ENCODE measurements at regions not wholly inside any gene's neighbourhood (a gene's known extent, or its start where the extent isn't known, plus 50 kb on each side); places are given as distances from the start of the nearest gene placed in this dataset.
A peak's percentile ranks its signal among the peaks of the same experiment; 100 is the strongest.
"Not testable (repeated sequence)": the region's sequence is repeated elsewhere in the genome, so short reads cannot be mapped to it uniquely, and the experiment has no call there.

- Histone ChIP-seq H3K4me2 (ENCODE audit: low read length, poor library complexity, severe bottlenecking) (no peak overlapping the region), H3K27me3 (ENCODE audit: control insufficient read depth in 1 of 2, insufficient read depth in 1 of 2, low read length in 2 of 2) (no peaks in the 10 kb centered on the region), H2AK5ac (ENCODE audit: low read length, severe bottlenecking) (no peak overlapping the region), H2BK12ac (ENCODE audit: low read length in 2 of 2) (no peak overlapping the region), H2BK5ac (ENCODE audit: low read depth, low read length, poor library complexity, severe bottlenecking) (no peak overlapping the region), H2BK15ac (ENCODE audit: low read depth, poor library complexity, severe bottlenecking) (no peak overlapping the region), H3K4ac (ENCODE audit: low read depth in 1 of 2, low read length in 2 of 2) (no peak overlapping the region), H3K18ac (ENCODE audit: low read depth in 1 of 2, low read length in 2 of 2) (no peak overlapping the region), H3K36me3 (ENCODE audit: control insufficient read depth in 1 of 2, insufficient read depth in 2 of 2, low read depth in 1 of 2, low read length in 2 of 2) (no peaks in the 10 kb centered on the region), H3K9me3 (ENCODE audit: control insufficient read depth, low read length) (no peaks in the 10 kb centered on the region), H3K9ac (ENCODE audit: low read length) (no peak overlapping the region), H3K4me3 (ENCODE audit: insufficient read depth in 1 of 2, low read depth in 1 of 2, low read length in 2 of 2) (no peak overlapping the region), H3K14ac (ENCODE audit: low read length in 2 of 2) (no peak overlapping the region), H3K27ac (ENCODE audit: low read length, poor library complexity, severe bottlenecking) (no peak overlapping the region), H3K4me1 (ENCODE audit: control insufficient read depth, insufficient read depth, low read depth, low read length) (no peaks in the 10 kb centered on the region), H3K23ac (ENCODE audit: low read length in 2 of 2) (no peak overlapping the region), H4K8ac (ENCODE audit: low read length) (no peak overlapping the region), H3K79me1 (replicated peaks; ENCODE audit: low read length, poor library complexity, severe bottlenecking) (no peaks in the 10 kb centered on the region), H4K91ac (ENCODE audit: low read length) (no peak overlapping the region), H2BK120ac (ENCODE audit: low read depth, low read length) (no peak overlapping the region), H2AFZ (ENCODE audit: low read depth, low read length) (no peak overlapping the region)
- no peak for DNase-seq
- WGBS: 88% methylated on average over 4 of the region's 4 CpGs
These were observed 607.4 kb downstream of the NTRK3 start for GRCh38 chr15:87649175-87649574.

GRCh38 chr15:87648278-87648677 lies 608.3 kb downstream of the NTRK3 start:
- Histone ChIP-seq H2AFZ (ENCODE audit: low read depth, low read length) (no peak overlapping the region), H3K79me1 (replicated peaks; ENCODE audit: low read length, poor library complexity, severe bottlenecking) (no peaks in the 10 kb centered on the region), H3K23ac (ENCODE audit: low read length in 2 of 2) (no peak overlapping the region), H3K4me2 (ENCODE audit: low read length, poor library complexity, severe bottlenecking) (no peak overlapping the region), H3K4me1 (ENCODE audit: control insufficient read depth, insufficient read depth, low read depth, low read length) (no peaks in the 10 kb centered on the region), H3K27me3 (ENCODE audit: control insufficient read depth in 1 of 2, insufficient read depth in 1 of 2, low read length in 2 of 2) (no peaks in the 10 kb centered on the region), H3K4ac (ENCODE audit: low read depth in 1 of 2, low read length in 2 of 2) (no peak overlapping the region), H2AK5ac (ENCODE audit: low read length, severe bottlenecking) (no peak overlapping the region), H4K8ac (ENCODE audit: low read length) (no peak overlapping the region), H2BK5ac (ENCODE audit: low read depth, low read length, poor library complexity, severe bottlenecking) (no peak overlapping the region), H3K27ac (ENCODE audit: low read length, poor library complexity, severe bottlenecking) (no peak overlapping the region), H2BK12ac (ENCODE audit: low read length in 2 of 2) (no peak overlapping the region), H2BK120ac (ENCODE audit: low read depth, low read length) (no peak overlapping the region), H3K9me3 (ENCODE audit: control insufficient read depth, low read length) (no peaks in the 10 kb centered on the region), H3K18ac (ENCODE audit: low read depth in 1 of 2, low read length in 2 of 2) (no peak overlapping the region), H4K91ac (ENCODE audit: low read length) (no peak overlapping the region), H3K4me3 (ENCODE audit: insufficient read depth in 1 of 2, low read depth in 1 of 2, low read length in 2 of 2) (no peak overlapping the region), H3K36me3 (ENCODE audit: control insufficient read depth in 1 of 2, insufficient read depth in 2 of 2, low read depth in 1 of 2, low read length in 2 of 2) (no peaks in the 10 kb centered on the region), H3K9ac (ENCODE audit: low read length) (no peak overlapping the region), H3K14ac (ENCODE audit: low read length in 2 of 2) (no peak overlapping the region), H2BK15ac (ENCODE audit: low read depth, poor library complexity, severe bottlenecking) (no peak overlapping the region)
- no peak for DNase-seq
- WGBS: no CpG with 5 or more reads among the region's 5 CpGs

GRCh38 chr15:87645723-87646122 lies 610.8 kb downstream of the NTRK3 start:
- peak overlapping the region; percentile 9 for H4K91ac ChIP-seq (ENCODE audit: low read length)
- H2BK5ac ChIP-seq (ENCODE audit: low read depth, low read length, poor library complexity, severe bottlenecking): no peak overlapping the region

GRCh38 chr15:87642997-87643396 lies 613.5 kb downstream of the NTRK3 start:
- not testable (repeated sequence) for DNase-seq; H3K9ac ChIP-seq (ENCODE audit: low read length); H3K27ac ChIP-seq (ENCODE audit: low read length, poor library complexity, severe bottlenecking); H2AK5ac ChIP-seq (ENCODE audit: low read length, severe bottlenecking); H3K4me3 ChIP-seq (ENCODE audit: insufficient read depth in 1 of 2, low read depth in 1 of 2, low read length in 2 of 2); H3K9me3 ChIP-seq (ENCODE audit: control insufficient read depth, low read length); H2AFZ ChIP-seq (ENCODE audit: low read depth, low read length); H3K4ac ChIP-seq (ENCODE audit: low read depth in 1 of 2, low read length in 2 of 2); H3K79me1 ChIP-seq (replicated peaks; ENCODE audit: low read length, poor library complexity, severe bottlenecking); H3K4me2 ChIP-seq (ENCODE audit: low read length, poor library complexity, severe bottlenecking); H3K23ac ChIP-seq (ENCODE audit: low read length in 2 of 2); H2BK15ac ChIP-seq (ENCODE audit: low read depth, poor library complexity, severe bottlenecking); H2BK120ac ChIP-seq (ENCODE audit: low read depth, low read length); H3K27me3 ChIP-seq (ENCODE audit: control insufficient read depth in 1 of 2, insufficient read depth in 1 of 2, low read length in 2 of 2); H2BK12ac ChIP-seq (ENCODE audit: low read length in 2 of 2); H3K4me1 ChIP-seq (ENCODE audit: control insufficient read depth, insufficient read depth, low read depth, low read length); H4K91ac ChIP-seq (ENCODE audit: low read length); H2BK5ac ChIP-seq (ENCODE audit: low read depth, low read length, poor library complexity, severe bottlenecking); H3K36me3 ChIP-seq (ENCODE audit: control insufficient read depth in 1 of 2, insufficient read depth in 2 of 2, low read depth in 1 of 2, low read length in 2 of 2); H4K8ac ChIP-seq (ENCODE audit: low read length); H3K18ac ChIP-seq (ENCODE audit: low read depth in 1 of 2, low read length in 2 of 2); H3K14ac ChIP-seq (ENCODE audit: low read length in 2 of 2)
- WGBS: 100% methylated on average over 2 of the region's 3 CpGs

More at GRCh38 chr15:87645723-87646122, 610.8 kb downstream of the NTRK3 start:
- Histone ChIP-seq H2BK15ac (ENCODE audit: low read depth, poor library complexity, severe bottlenecking) (no peak overlapping the region), H2BK120ac (ENCODE audit: low read depth, low read length) (no peak overlapping the region), H3K79me1 (replicated peaks; ENCODE audit: low read length, poor library complexity, severe bottlenecking) (no peaks in the 10 kb centered on the region), H2BK12ac (ENCODE audit: low read length in 2 of 2) (no peak overlapping the region), H3K14ac (ENCODE audit: low read length in 2 of 2) (no peak overlapping the region), H3K27me3 (ENCODE audit: control insufficient read depth in 1 of 2, insufficient read depth in 1 of 2, low read length in 2 of 2) (no peaks in the 10 kb centered on the region), H3K27ac (ENCODE audit: low read length, poor library complexity, severe bottlenecking) (no peak overlapping the region), H3K36me3 (ENCODE audit: control insufficient read depth in 1 of 2, insufficient read depth in 2 of 2, low read depth in 1 of 2, low read length in 2 of 2) (no peaks in the 10 kb centered on the region), H3K4ac (ENCODE audit: low read depth in 1 of 2, low read length in 2 of 2) (no peak overlapping the region), H3K9ac (ENCODE audit: low read length) (no peak overlapping the region), H2AFZ (ENCODE audit: low read depth, low read length) (no peak overlapping the region), H3K18ac (ENCODE audit: low read depth in 1 of 2, low read length in 2 of 2) (no peak overlapping the region), H4K8ac (ENCODE audit: low read length) (no peak overlapping the region), H3K4me2 (ENCODE audit: low read length, poor library complexity, severe bottlenecking) (no peak overlapping the region), H3K4me3 (ENCODE audit: insufficient read depth in 1 of 2, low read depth in 1 of 2, low read length in 2 of 2) (no peak overlapping the region), H3K9me3 (ENCODE audit: control insufficient read depth, low read length) (no peaks in the 10 kb centered on the region), H2AK5ac (ENCODE audit: low read length, severe bottlenecking) (no peak overlapping the region), H3K23ac (ENCODE audit: low read length in 2 of 2) (no peak overlapping the region), H3K4me1 (ENCODE audit: control insufficient read depth, insufficient read depth, low read depth, low read length) (no peaks in the 10 kb centered on the region)
- 78% methylated on average over 5 of the region's 5 CpGs for WGBS
- DNase-seq: no peak
